Erythroblast (primary cell): ENCODE measurements at regions not wholly inside any gene's neighbourhood (a gene's known extent, or its start where the extent isn't known, plus 50 kb on each side); places are given as distances from the start of the nearest gene placed in this dataset.

Source experiments
- GATA1 ChIP-seq: IDR thresholded peaks from 2 replicates; pipeline ENCODE4 v1.6.1; 2011; ENCODE audit warnings: low read depth, mild to moderate bottlenecking, control low read depth, low read length, moderate library complexity
- POLR2A ChIP-seq: IDR thresholded peaks from 2 replicates; pipeline ENCODE4 v1.6.1; 2011; ENCODE audit warnings: mild to moderate bottlenecking, low read length

- TF ChIP-seq POLR2A (no peak), GATA1 (no peak)
These were observed 1004.8 kb downstream of the OLFM4 start for GRCh38 chr13:54033323-54033861.
